Transverse colon (tissue), 4 donors: ENCODE measurements at regions not wholly inside any gene's neighbourhood (a gene's known extent, or its start where the extent isn't known, plus 50 kb on each side); places are given as distances from the start of the nearest gene placed in this dataset.
"Not testable (repeated sequence)": the region's sequence is repeated elsewhere in the genome, so short reads cannot be mapped to it uniquely, and the experiment has no call there.

Experiments used
- DNase-seq: peaks from one replicate; pipeline ENCODE4 v3.0.0-alpha.2; 2019
- H3K27ac ChIP-seq, 4 donors: fragments of 200-600 bp; sonication (generic); 2 replicates each; pipeline ENCODE4 v1.5.1; 2016 to 2018; ENCODE audit warnings: inconsistent platforms in 4 of 4
- H3K27me3 ChIP-seq: fragments of 200-600 bp; sonication (generic); 2 replicates; pipeline ENCODE4 v1.5.1; 2017; ENCODE audit warnings: inconsistent platforms
- H3K36me3 ChIP-seq, 4 donors: fragments of 200-600 bp; sonication (generic); 2 replicates each; pipeline ENCODE4 v1.5.1; 2017 to 2019; ENCODE audit warnings: inconsistent platforms in 4 of 4
- H3K4me1 ChIP-seq, 4 donors: fragments of 200-600 bp; sonication (generic); 2 replicates each; pipeline ENCODE4 v1.5.1; 2017 to 2020; ENCODE audit warnings: inconsistent platforms in 4 of 4
- H3K4me3 ChIP-seq, 4 donors: fragments of 200-600 bp; sonication (generic); 1 replicate in 1 of 4; 2 replicates in 3 of 4; pipeline versions ENCODE4 v1.5.1 to v1.6.1; 2017 to 2019; ENCODE audit warnings: inconsistent platforms in 4 of 4
- H3K9me3 ChIP-seq, 2 donors: fragments of 200-600 bp; sonication (generic); 2 replicates each; pipeline ENCODE4 v1.5.1; 2017 to 2019; ENCODE audit warnings: inconsistent platforms in 2 of 2
- EP300 ChIP-seq: sonication (generic); formaldehyde crosslinking; IDR thresholded peaks from one replicate; pipeline ENCODE4 v1.6.1; 2017; ENCODE audit warnings: antibody characterized with exemption, low read depth
- POLR2A ChIP-seq: fragments of 450-650 bp; IDR thresholded peaks from one replicate; pipeline ENCODE4 v1.6.1; 2016; ENCODE audit warnings: antibody characterized with exemption, mild to moderate bottlenecking, moderate library complexity
- POLR2AphosphoS5 ChIP-seq, 3 donors: sonication (generic); formaldehyde crosslinking; IDR thresholded peaks; one replicate each; pipeline ENCODE4 v1.6.1; 2016; ENCODE audit warnings: antibody characterized with exemption in 3 of 3
- WGBS, 2 donors: methylation state at CpG; one replicate each; pipeline ENCODE4 v1.1.5; 2018; ENCODE audit warnings: low coverage in 1 of 2; 5-methylcytosine and 5-hydroxymethylcytosine counted together
- in situ Hi-C, 4 donors: fragments of 200-750 bp; cut with MboI; loops; one replicate each; pipeline versions ENCODE4 v1.15.0 to v1.15.1; 2017; ENCODE audit warnings: low sequenced_read_pairs in 3 of 4, low pct_ligation_motif_present in 1 of 4, low pct_unique_long_range_greater_than_20kb in 1 of 4
- intact Hi-C: fragments of 100-400 bp; cut with DNase I; formaldehyde crosslinking; loops from one replicate; pipeline ENCODE4 v1.15.1; 2023; ENCODE audit warnings: low total_unique reads
- TF ChIP-seq, protein P1 (sequence below), 5 experiments: fragments of 200-600 bp in 3 of 5; fragments of 450-650 bp in 2 of 5; sonication (generic) in 3 of 5; IDR thresholded peaks; 1 replicate in 2 of 5; 2 replicates in 3 of 5; pipeline ENCODE4 v1.5.1; 2016 to 2017; ENCODE audit warnings: antibody characterized with exemption in 5 of 5, inconsistent platforms in 3 of 5, mild to moderate bottlenecking in 2 of 5, moderate library complexity in 1 of 5

DNA sequence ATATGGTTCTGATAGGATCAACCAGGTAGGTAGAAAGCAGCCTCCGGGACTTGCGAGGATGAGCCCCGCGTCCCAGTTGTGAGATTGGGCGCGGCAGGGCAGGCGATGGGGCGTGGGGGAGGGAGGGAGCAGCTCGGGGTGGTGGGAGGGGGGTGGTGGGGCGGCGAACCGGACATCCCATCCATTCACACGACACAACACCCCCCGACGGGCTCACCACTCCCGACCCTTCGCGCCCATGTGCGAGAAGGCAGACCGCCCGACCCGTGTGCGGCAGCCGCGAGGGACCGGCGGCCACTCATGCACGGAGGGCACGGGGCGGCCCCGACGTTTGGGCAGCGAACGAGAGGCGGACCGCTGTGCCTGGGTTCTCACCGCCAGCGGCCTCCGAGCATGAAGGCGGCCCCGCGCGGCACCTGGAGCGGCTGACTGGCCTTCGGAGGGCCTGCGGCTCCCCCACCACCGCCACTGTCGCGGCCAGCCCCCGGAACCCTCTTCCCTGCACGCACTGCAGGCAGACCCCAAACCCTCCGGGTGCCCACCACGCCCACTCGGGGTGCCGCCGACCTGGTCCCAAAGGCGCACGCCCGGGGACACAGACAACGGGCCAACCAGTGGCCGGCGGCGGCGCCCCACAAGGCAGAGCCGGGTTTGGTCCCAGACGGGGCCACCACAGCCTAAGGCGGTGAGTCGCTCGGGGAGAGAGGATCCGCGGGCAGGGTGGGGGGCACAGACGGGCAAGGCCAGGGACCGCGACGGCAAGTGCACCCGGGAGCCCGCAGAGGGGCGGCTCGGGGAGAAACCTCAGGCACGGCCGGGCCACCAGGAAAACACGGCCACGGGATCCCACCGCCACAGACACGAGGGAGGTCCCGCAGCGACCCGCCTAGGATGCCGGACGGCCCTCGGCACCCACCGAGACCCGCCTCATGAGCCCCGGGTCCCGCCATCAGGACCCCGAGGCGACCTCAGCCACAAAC is 769.2 kb upstream of the DEFB115 start:
- in situ Hi-C loops: no loop called here
- no peaks in the 10 kb centered on the region for H3K36me3 ChIP-seq
- TF ChIP-seq, protein P1, sequence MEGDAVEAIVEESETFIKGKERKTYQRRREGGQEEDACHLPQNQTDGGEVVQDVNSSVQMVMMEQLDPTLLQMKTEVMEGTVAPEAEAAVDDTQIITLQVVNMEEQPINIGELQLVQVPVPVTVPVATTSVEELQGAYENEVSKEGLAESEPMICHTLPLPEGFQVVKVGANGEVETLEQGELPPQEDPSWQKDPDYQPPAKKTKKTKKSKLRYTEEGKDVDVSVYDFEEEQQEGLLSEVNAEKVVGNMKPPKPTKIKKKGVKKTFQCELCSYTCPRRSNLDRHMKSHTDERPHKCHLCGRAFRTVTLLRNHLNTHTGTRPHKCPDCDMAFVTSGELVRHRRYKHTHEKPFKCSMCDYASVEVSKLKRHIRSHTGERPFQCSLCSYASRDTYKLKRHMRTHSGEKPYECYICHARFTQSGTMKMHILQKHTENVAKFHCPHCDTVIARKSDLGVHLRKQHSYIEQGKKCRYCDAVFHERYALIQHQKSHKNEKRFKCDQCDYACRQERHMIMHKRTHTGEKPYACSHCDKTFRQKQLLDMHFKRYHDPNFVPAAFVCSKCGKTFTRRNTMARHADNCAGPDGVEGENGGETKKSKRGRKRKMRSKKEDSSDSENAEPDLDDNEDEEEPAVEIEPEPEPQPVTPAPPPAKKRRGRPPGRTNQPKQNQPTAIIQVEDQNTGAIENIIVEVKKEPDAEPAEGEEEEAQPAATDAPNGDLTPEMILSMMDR (IDR thresholded peaks at IDR 0.05): no peak
- TF ChIP-seq POLR2A (no peak), EP300 (no peak), POLR2AphosphoS5 (IDR thresholded peaks at IDR 0.05) (no peak)
- H3K27me3 ChIP-seq: peaks cover 19% of the 10 kb centered on the region
- no peak overlapping the region for H3K27ac ChIP-seq
- intact Hi-C loops: no loop called here
- peaks cover 0 to 11% of the 10 kb centered on the region in 2 donors for H3K9me3 ChIP-seq
- peak overlapping the region in 1 of 4 donors; percentile 26 for H3K4me3 ChIP-seq
- 77 to 93% methylated on average over 7 to 72 of the region's 97 CpGs for WGBS, 2 donors
- no peak for DNase-seq
- H3K4me1 ChIP-seq: no peaks in the 10 kb centered on the region

DNA sequence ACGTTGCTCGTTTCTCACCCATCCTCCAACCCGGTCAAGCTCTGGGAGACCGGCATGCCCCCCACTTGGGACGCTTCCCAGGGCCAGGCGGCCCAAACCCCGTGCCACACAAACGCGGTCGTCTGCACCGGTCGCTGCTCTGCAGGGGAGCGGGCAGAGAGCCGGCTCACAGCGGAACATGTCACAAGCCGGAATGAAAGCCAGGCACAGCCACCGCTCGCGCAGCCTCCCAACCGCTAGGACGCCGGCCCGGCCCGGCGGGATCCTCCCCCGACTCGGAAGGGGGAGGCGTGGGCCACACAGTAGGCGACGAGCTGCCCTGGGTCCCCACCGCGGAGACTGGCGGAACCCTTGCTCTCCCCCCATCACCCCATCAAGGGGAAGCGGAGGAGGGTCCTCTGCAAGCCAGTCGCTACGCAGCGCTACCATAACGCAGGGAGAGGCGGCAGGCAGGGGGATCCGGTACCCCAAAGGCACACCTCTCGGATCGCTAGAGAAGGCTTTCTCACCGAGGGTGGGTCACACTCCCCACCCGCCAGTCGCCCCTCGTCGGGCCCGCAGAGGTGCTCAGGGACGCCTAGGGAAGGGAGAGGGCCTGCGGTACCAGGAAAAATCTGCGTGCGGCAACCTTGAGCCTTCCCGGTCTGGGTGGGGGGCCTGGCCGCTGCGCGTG is 768.4 kb upstream of the DEFB115 start:
- Histone ChIP-seq H3K4me1 (no peaks in the 10 kb centered on the region), H3K4me3 (peak overlapping the region in 1 of 4 donors; percentile 26)
- no peak for DNase-seq

DNA sequence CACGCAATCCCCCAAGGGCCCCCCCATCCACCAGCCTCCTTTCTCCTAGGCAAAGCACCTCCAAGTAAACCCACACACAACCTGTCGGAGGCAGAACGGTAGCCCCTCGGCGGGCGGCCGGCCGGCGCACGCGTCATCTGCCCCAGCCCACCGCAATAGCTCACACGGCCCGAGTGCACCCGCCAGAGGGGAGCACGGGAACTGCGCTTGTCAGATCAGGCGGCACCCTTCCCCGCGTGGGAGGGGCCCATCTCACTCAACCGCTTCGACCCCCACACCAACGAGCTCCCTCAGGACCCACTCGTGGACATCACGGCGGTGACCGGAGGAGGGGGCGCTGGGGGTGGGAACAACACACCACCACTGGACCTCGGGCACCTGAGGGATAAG is 767.9 kb upstream of the DEFB115 start:
- Histone ChIP-seq H3K27ac (no peak overlapping the region), H3K27me3 (peaks cover 19% of the 10 kb centered on the region), H3K4me3 (peak overlapping the region in 1 of 4 donors; percentile 26), H3K4me1 (no peaks in the 10 kb centered on the region), H3K9me3 (peaks cover 0 to 11% of the 10 kb centered on the region in 2 donors), H3K36me3 (no peaks in the 10 kb centered on the region)
- in situ Hi-C loops (no loop called here), intact Hi-C loops (no loop called here)
- WGBS, 2 donors: 89% methylated on average over 26 of the region's 29 CpGs; no CpG with 5 or more reads in 1 of the 2 donors
- DNase-seq: no peak
- no peak for TF ChIP-seq POLR2AphosphoS5 (IDR thresholded peaks at IDR 0.05)
- no peak for TF ChIP-seq EP300
- no peak for TF ChIP-seq POLR2A
- TF ChIP-seq, protein P1 (IDR thresholded peaks at IDR 0.05): no peak

More for the DNA sequence above, 768.4 kb upstream of the DEFB115 start:
- in situ Hi-C loops: no loop called here
- TF ChIP-seq POLR2A: no peak
- no peak overlapping the region for H3K27ac ChIP-seq
- H3K36me3 ChIP-seq: no peaks in the 10 kb centered on the region
- peaks cover 19% of the 10 kb centered on the region for H3K27me3 ChIP-seq
- intact Hi-C loops: no loop called here
- WGBS, 2 donors: 85% methylated on average over 53 of the region's 56 CpGs; no CpG with 5 or more reads in 1 of the 2 donors
- H3K9me3 ChIP-seq: peaks cover 0 to 11% of the 10 kb centered on the region in 2 donors

DNA sequence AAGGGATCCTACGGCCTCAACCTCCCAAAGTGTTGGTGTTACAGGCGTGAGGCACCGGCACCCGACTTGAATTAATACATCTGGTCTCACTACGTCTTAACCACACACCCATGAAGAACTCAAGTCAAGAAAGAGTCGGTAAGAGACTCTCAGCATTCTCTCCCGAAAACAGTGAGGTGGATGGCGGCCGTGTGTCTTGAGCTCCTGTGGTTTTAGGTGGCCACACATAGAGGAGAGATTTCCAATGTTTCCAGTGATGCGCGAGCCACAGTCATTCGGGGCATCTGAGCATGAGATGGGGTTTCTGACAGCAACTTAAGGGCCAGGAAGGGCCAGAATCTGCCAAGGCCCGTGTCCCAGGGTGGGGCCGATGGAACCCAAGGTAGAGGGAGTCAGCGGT is 766.4 kb upstream of the DEFB115 start:
- peaks cover 19% of the 10 kb centered on the region for H3K27me3 ChIP-seq
- TF ChIP-seq, protein P1 (IDR thresholded peaks at IDR 0.05): no peak
- TF ChIP-seq EP300 (no peak), POLR2AphosphoS5 (IDR thresholded peaks at IDR 0.05) (no peak), POLR2A (no peak)
- 88 to 95% methylated on average over 4 to 15 of the region's 15 CpGs for WGBS, 2 donors
- H3K9me3 ChIP-seq: peaks cover 0 to 11% of the 10 kb centered on the region in 2 donors
- no peaks in the 10 kb centered on the region for H3K4me1 ChIP-seq
- intact Hi-C loops: no loop called here
- DNase-seq: no peak
- no peaks in the 10 kb centered on the region for H3K36me3 ChIP-seq
- no peak overlapping the region for H3K27ac ChIP-seq
- in situ Hi-C loops: no loop called here
- no peak overlapping the region for H3K4me3 ChIP-seq

DNA sequence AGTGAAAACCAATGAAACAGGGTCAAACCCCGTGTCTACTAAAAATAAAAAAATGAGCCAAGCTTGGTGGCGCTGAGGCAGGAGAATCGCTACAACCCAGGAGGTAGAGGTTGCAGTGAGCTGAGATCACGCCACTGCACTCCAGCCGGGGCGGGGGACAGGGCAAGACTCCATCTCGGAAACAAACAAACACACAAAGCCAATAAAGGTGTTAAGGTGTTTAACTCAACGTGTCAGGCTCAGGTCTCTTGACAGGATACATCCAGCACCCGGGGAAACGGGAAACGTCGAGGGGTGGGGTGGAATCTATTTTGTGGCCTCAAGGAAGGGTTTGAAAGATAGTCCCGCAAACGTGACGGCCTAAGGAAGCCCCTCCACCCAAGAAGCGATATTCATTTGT is 760.8 kb upstream of the DEFB115 start:
- H3K27ac ChIP-seq, intact Hi-C loops, DNase-seq, H3K27me3 ChIP-seq, H3K36me3 ChIP-seq, H3K9me3 ChIP-seq, H3K4me3 ChIP-seq, in situ Hi-C loops, H3K4me1 ChIP-seq: not testable (repeated sequence)
- 71 to 87% methylated on average over 15 to 16 of the region's 16 CpGs for WGBS, 2 donors

DNA sequence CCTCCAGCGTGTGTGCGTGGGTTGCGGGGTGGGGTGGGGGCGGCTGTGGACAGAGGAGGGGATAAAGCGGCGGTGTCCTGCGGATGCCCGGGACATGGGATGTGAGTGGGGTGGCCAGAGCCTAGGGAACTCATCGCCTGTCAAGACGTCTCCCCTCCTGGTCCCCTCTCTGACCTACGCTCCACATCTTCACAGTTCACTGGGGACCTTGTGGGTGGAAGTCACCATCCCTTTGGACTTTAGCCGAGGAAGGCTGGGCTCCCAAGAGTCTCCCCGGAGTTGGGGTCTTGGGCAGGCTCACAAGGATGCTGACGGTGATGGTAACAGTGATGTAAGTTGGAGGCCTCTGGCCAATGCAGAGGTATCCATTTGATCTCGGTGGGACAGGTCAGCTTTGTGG is 760.3 kb upstream of the DEFB115 start:
- intact Hi-C loops, H3K9me3 ChIP-seq, H3K27me3 ChIP-seq, H3K4me3 ChIP-seq, H3K4me1 ChIP-seq, H3K36me3 ChIP-seq, H3K27ac ChIP-seq, in situ Hi-C loops, DNase-seq: not testable (repeated sequence)
- 93% methylated on average over 15 of the region's 15 CpGs; no CpG with 5 or more reads in 1 of the 2 donors for WGBS, 2 donors
